NCI-H1092 (cell line): ENCODE measurements at regions not wholly inside any gene's neighbourhood (a gene's known extent, or its start where the extent isn't known, plus 50 kb on each side); places are given as distances from the start of the nearest gene placed in this dataset.
"Not testable (repeated sequence)": the region's sequence is repeated elsewhere in the genome, so short reads cannot be mapped to it uniquely, and the experiment has no call there.

Experiments
- DNase-seq: peaks from one replicate; lab custom pipeline; 2025; lab: John Stamatoyannopoulos, UW

- DNase-seq = no peak
Measured at GRCh38 chr12:114812858-114813761, 129.1 kb upstream of the TBX3 start.

- DNase-seq = no peak
Measured at GRCh38 chr12:114812384-114812783, 128.4 kb upstream of the TBX3 start.

- no peak for DNase-seq
Measured at GRCh38 chr12:114809097-114809496, 125.1 kb upstream of the TBX3 start.

- DNase-seq = not testable (repeated sequence)
Measured at GRCh38 chr12:114801381-114801780, 117.4 kb upstream of the TBX3 start.

GRCh38 chr12:114800566-114800965, 116.6 kb upstream of the TBX3 start:
- not testable (repeated sequence) for DNase-seq

GRCh38 chr12:114799574-114800487, 115.9 kb upstream of the TBX3 start:
- DNase-seq = no peak

- no peak for DNase-seq
Measured at GRCh38 chr12:114794049-114794558, 110.1 kb upstream of the TBX3 start.

GRCh38 chr12:114790276-114790675, 106.3 kb upstream of the TBX3 start:
- no peak for DNase-seq

GRCh38 chr12:114789821-114790220, 105.8 kb upstream of the TBX3 start:
- no peak for DNase-seq

- DNase-seq = no peak
Measured at GRCh38 chr12:114789276-114789675, 105.3 kb upstream of the TBX3 start.

GRCh38 chr12:114784526-114784925, 100.6 kb upstream of the TBX3 start:
- no peak for DNase-seq

GRCh38 chr12:114783089-114783618, 99.2 kb upstream of the TBX3 start:
- DNase-seq = no peak

GRCh38 chr12:114780746-114781399, 96.9 kb upstream of the TBX3 start:
- DNase-seq = no peak

- DNase-seq = no peak
Measured at GRCh38 chr12:114779647-114780046, 95.7 kb upstream of the TBX3 start.

GRCh38 chr12:114779186-114779585, 95.2 kb upstream of the TBX3 start:
- DNase-seq = no peak

- DNase-seq = no peak
Measured at GRCh38 chr12:114776731-114777442, 92.9 kb upstream of the TBX3 start.

- no peak for DNase-seq
Measured at GRCh38 chr12:114774699-114775098, 90.7 kb upstream of the TBX3 start.

GRCh38 chr12:114774197-114774596, 90.2 kb upstream of the TBX3 start:
- DNase-seq = no peak

GRCh38 chr12:114770323-114770722, 86.3 kb upstream of the TBX3 start:
- DNase-seq = no peak

- DNase-seq = no peak
Measured at GRCh38 chr12:114769634-114770033, 85.7 kb upstream of the TBX3 start.
